Thyroid gland (tissue), 4 donors: ENCODE measurements at regions not wholly inside any gene's neighbourhood (a gene's known extent, or its start where the extent isn't known, plus 50 kb on each side); places are given as distances from the start of the nearest gene placed in this dataset.

Experiments used
- CTCF ChIP-seq, 6 experiments: fragments of 200-600 bp in 3 of 6; fragments of 450-650 bp in 3 of 6; sonication (generic) in 3 of 6; IDR thresholded peaks; one replicate each; pipeline ENCODE4 v1.5.1; 2016 to 2019; ENCODE audit warnings: antibody characterized with exemption in 6 of 6, mild to moderate bottlenecking in 2 of 6, inconsistent platforms in 1 of 6, moderate library complexity in 1 of 6
- POLR2A ChIP-seq, 2 donors: fragments of 450-650 bp; IDR thresholded peaks; one replicate each; pipeline ENCODE4 v1.6.1; 2017; ENCODE audit warnings: antibody characterized with exemption in 2 of 2, mild to moderate bottlenecking in 2 of 2, moderate library complexity in 1 of 2

GRCh38 chr10:45227456-45227855 is 88.0 kb downstream of the OR13A1 start:
- TF ChIP-seq CTCF (IDR thresholded peaks at IDR 0.05) (no peak), POLR2A (IDR thresholded peaks at IDR 0.05) (no peak)
